Fibroblast of upper back skin (primary cell): ENCODE measurements at regions not wholly inside any gene's neighbourhood (a gene's known extent, or its start where the extent isn't known, plus 50 kb on each side); places are given as distances from the start of the nearest gene placed in this dataset.

Experiments
- DNase-seq: peaks from one replicate; pipeline ENCODE4 v3.0.0-alpha.2; 2013

- no peak for DNase-seq
Observed at GRCh38 chr13:78845656-78846365, 186.9 kb upstream of the OBI1 start.

- DNase-seq = no peak
Observed at GRCh38 chr13:78844106-78844505, 185.2 kb upstream of the OBI1 start.

DNA sequence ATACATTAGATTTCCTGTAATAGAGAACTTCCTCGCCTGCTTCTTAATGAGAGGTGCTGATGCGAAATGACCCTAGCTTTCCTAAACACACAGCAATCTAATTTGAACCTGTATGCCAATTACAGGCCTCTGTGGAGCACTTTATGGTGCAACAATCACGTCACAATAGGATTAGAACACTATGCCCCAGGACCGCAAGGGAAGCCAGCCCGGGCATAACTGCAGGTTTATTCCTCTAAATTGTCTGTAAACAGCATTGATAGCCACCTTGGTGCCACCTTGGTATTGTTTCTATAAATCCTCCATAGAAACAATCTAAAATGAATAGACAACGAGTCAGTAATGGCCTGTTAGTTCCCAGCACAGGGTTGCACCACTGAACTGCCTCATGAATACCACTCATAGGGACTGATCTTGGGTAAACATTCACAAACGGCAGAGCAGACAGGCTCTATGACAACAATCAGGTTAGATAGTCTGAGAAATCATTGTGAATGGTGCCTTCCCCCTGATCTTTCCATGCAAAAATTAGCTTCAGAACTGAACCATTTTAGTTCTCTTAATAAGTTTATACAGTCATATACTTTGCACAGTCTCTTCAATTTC is 182.5 kb upstream of the OBI1 start:
- no peak for DNase-seq

- DNase-seq = no peak
Observed at GRCh38 chr13:78836238-78836784, 177.4 kb upstream of the OBI1 start.

DNA sequence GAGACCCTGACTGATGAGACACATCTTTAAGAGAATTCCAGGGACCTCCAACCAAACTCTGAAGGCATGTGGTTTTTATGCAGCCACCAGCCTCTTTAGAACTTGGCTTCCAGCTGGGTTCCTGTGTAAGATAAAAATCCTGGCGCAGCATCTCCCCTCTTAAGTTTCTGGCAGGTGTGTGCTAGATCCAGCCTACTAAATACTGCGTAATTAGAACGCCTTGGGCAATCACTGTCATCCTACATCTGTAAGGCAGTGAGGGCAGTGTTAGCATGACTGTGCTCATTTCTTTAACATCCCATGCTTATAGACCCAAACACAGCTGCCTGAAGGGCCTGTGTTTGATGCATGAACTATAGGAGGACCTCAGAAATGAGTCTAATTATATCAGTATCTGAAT is 173.5 kb upstream of the OBI1 start:
- no peak for DNase-seq

DNA sequence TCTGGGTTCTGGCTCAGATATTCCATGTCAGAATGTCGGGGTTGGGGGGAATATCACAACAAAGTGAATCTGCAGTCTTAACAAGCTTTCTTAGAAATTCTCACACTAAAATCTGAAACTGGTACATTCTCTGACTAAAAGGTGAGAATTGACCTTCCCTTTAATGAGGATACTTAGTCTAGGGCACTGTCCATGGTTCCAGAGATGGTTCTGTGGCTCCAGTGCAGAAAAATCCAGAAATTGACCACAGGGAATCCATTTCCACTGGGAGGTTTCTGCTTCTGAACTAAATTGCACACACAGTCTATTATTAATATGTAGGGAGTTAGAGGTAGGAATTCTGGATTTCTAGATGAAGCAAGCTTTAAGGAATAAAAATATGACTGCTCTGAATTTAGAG is 171.6 kb upstream of the OBI1 start:
- DNase-seq = no peak

DNA sequence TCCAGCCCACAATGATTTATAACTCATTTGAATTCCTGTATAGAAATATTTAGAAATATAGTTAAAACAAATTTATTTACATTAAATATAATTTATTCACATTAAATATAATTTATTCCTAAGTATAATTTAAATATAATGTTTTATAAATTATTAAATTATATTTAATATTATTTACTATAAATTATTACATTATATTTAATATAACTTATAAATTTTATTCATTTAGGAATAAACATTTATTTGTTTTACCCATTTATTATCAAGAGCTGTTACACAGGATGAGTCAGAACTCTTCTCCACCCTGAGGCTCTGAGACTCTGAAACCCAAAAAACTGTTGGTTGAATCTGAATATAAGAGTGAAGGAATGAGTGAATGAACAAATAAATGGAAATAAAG is 170.9 kb upstream of the OBI1 start:
- DNase-seq = no peak

DNA sequence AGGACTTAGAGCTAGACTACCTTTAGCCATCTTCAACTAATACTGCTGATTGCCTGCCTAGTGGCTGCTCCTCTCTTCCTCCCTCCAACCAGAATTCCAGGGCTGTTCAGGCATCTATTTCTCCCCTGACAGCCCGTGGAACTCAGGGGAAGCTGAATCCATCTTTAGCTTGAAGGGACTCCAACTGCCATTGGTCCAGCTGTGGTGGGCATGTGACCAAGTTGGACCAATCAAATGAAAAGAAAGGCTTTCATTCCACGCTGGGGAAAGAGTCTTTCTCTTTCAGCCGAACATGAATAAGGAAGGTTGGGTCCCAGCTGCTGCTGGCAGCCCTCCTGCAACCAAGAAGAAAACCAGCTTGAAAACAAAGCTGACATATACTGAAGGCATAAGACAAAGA is 168.5 kb upstream of the OBI1 start:
- no peak for DNase-seq

DNA sequence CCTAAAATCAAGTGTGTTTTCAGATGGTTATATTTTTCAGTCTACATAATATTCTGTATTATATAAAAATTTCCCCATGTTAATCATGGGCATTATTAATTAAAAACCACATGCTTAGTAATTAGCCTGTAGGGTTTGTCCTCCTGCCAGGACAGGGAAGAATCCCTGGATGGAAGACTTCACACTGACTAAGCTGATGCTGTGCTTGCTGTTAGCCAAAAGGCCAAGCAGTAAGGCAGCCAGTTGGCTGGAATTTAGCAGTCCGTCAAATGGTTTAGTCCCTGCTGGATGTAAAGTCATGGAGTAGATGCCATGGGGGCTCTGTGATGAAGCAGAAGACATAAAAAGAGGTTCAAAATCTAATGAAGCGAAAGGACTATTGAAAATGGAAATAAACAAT is 168.0 kb upstream of the OBI1 start:
- DNase-seq = no peak

DNA sequence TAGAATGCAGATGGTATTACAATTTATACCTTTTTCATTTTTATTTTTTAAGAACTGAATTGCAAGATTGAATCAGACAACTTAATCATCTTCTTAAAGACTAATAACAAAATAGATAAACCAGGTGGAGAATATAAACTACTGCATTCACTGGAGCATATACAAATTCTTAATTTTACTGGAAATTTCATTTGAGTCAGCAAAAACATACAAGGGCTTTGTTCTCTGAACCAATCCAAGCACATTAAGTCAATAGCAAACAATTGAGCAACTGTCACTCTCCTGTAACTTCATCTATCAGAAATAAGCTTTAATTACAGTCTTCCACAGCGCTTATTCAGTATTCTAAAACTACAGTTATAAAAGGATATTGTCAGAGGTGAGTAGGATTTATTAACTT is 167.4 kb upstream of the OBI1 start:
- no peak for DNase-seq

DNA sequence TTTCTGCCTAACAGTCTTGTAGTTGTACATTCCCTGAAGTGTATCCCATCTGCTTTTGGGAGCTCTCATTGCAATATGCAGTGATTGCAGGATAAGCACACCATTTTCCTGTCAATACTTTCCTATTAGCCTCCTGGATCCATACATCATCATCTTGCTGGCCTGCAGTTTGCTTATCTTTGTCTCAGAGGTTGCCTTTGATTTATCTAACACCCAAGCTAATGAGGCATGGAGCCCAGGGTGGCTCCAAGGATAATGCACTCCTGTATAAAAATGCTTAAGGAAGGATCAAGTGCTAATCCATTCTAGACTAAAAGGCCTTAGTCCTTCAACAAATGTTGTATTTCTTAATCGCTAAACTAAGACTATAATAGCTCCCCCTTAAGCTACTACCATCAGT is 161.6 kb upstream of the OBI1 start:
- no peak for DNase-seq

GRCh38 chr13:78816592-78816991 is 157.6 kb upstream of the OBI1 start:
- DNase-seq = no peak

- no peak for DNase-seq
Observed at GRCh38 chr13:78816154-78816553, 157.2 kb upstream of the OBI1 start.

DNA sequence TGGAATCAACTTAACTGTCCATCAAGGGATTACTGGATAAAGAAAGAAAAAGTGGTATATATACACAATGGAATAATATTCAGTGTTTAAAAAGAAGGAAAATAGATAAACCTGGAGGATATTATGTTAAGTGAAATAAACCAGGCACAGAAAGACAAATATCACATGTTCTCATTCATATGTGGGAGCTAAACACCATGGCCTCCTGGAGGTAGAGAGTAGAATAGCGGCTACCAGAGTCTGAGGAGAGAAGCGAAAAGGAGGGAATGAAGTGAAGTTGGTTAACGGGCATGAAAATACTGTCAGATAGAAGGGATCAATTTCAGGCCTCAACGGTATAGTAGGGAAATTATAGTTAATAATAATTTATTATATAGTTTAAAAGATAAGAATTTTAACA is 147.5 kb upstream of the OBI1 start:
- no peak for DNase-seq

GRCh38 chr13:78802912-78803311 is 144.0 kb upstream of the OBI1 start:
- DNase-seq = no peak

GRCh38 chr13:78787190-78787589 is 128.2 kb upstream of the OBI1 start:
- DNase-seq = peak; percentile 1

GRCh38 chr13:78786459-78786858 is 127.5 kb upstream of the OBI1 start:
- DNase-seq = no peak

GRCh38 chr13:78785764-78786163 is 126.8 kb upstream of the OBI1 start:
- DNase-seq = no peak

DNA sequence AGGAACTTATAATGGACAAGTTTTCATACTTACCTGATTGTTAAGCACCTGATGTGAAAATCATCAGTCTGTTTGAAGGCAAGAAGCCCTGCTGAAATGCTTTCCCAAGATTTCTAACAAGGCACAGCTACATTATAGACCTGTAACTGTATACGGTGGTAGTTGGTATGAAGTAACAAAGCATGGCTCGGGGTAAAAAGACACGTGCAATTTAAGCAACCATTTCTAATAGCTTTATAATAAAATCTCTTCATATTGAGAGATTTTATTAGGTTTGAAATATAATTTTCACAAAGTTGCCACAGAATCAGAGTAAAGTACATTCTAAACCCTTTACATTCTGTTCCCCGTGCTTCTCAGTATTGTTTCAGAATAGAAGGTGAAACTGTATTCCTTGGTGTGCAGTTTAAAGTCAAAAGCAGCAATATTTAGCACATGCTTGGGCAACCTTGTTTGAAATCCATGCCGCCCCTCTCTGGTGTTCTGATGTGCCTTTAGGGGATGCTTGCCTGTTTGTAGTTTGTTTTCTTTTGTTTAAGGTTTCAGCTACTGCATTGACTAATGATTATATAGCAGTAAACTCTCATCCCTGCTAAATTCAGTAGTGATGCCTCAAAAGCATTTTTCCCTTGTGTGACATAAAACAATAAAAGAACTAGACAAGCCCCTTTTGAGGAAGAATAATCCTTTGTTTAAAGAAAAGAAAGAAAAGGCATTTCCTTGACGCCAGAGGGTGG is 125.2 kb upstream of the OBI1 start:
- no peak for DNase-seq

DNA sequence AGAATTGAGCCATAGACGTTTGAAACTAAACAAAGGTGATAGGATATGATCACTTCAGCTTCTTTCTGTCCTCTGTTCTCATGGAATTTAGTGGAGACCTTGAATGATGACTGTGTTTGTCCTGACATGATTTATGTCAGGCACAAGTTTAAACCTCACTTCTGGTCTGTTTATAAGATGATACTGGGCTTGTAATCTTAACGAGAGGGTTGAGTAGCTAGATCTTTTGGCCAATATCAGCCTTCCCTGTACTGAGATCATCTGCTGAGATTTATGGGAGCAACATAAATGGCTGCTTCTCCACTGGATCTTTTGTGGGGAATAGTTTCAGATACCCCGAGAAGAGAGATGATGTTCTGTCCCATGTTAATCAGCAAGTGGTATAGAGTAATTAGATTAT is 121.8 kb upstream of the OBI1 start:
- no peak for DNase-seq

DNA sequence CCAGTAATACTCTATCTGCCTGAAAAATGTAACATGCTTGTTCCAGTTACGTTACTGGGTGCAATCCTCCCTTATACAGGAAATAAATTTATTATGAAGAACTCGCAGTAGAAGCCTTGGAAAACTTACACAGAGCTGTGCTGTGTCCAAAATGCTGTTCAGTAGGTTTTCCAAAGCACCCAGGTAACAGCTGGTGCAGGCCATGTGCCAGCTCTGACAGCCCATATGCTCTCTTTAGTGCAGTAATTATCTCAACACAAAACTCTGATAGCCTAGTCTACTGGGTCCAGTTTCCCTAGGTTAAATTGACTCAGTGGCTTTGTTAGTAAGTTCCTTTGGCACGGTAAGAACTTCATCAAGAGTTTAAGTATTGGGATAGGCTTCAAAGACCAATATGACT is 120.7 kb upstream of the OBI1 start:
- no peak for DNase-seq

GRCh38 chr13:78777976-78778375 is 119.0 kb upstream of the OBI1 start:
- no peak for DNase-seq

DNA sequence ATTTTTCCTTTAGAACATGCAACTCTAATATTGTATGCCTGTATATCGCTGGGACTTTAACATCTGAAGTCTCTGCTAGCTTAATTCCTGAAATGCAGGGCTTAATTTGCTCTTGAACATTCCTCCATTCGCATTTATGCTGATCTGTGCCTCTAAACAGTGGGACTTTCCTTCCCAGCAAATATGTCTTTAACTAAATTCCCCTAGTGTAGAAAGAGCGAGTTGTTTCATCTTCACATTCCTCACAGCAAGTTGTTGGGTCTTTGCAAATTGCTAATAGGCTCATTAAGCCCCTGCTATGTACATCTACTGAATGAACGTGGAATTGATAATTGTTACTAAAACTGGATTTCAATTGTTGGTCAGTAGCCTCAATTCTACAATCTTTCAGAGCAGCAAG is 118.4 kb upstream of the OBI1 start:
- DNase-seq = no peak

DNA sequence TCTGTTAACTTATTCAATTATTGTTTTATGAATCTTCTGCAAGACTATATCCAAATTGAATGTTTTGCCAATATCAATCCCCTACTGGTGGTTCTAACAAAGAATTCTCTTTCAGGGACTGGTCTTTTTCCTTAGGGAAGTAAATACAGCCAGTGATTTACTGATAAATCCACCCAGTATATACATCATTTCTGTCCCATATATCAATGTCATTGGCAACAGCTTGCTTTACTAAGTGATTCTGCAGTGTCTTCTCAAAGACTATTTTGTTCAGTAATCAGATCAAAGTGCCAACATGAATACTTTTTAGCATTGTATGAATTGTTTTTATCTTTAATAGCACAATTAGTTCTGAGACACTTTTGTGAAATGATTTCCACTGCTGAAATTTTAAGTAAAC is 114.0 kb upstream of the OBI1 start:
- DNase-seq = no peak
